Hypothalamus (tissue), 51 donors: ENCODE measurements at regions not wholly inside any gene's neighbourhood (a gene's known extent, or its start where the extent isn't known, plus 50 kb on each side); places are given as distances from the start of the nearest gene placed in this dataset.

Experiments
- DNase-seq, 51 donors: peaks; one replicate each; lab custom pipeline; 2025; lab: John Stamatoyannopoulos, UW

DNA sequence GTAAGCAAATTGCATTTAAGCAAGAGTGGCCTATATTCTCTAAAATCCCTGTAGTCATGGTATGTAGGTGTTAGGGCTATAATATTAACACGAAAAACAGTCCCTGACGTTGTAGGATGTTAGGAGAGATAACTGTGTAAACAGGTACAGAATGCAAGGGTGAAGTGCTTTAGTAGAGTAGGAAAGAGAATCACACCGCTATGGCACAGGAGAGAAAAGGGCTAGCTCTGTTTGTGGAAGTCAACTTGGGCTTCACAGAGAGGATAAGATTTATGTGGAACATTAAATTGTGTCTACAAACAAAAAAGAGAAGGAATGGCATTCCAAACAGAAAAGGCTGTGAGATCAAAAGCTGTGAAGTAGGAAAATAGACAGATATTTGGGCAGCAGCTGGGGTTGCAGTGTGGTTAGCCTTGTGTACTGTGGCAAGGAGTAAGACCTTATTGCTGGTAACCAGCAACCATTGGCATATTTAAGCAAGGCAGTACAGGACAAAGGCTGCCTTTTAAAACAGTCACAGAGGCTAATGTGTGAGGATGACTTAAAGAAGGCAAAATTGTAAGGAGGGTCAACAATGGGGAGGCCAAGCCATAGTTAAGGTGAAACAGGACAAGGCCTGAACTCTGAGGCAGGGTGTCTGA is 337.5 kb upstream of the ADAMTSL1 start:
- no peak for DNase-seq

DNA sequence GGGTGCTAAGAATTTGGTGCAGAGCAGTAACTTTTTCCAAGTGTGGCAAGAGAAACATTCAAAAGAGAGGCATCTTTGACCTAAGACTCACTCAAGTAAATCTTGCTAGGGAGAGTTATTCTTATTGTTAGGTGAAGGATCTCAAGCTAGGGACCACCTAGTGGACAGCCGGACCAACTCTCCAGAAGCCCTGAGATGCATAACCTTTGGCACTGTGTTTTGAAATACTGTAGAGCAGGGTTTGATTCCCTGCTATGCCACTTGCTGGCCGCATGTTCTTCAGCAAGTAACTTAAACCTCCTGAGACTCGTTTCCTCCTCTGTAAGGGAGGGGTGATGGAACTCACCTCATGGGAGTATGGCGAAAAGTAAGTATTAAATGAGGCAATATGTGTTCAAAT is 336.1 kb upstream of the ADAMTSL1 start:
- DNase-seq, result no peak

DNA sequence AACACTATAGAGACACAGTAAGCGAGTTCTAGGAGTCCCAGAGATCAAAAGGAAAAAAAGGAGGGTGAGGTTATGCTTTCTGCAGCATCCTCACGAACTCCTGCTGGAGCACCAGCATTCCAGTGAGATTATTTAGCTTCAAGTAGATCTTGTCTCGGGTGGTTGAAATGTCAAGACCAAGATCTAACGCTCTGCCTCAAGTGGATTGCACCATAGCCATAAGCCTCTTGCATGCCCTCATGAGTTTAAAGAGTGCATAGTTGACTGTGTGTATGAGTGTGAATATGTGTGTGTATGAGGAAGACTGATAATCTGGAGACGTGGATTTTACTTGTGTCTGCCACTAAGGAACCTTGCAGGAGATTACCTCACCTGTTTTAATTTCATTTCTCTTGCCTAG is 335.3 kb upstream of the ADAMTSL1 start:
- no peak for DNase-seq

DNA sequence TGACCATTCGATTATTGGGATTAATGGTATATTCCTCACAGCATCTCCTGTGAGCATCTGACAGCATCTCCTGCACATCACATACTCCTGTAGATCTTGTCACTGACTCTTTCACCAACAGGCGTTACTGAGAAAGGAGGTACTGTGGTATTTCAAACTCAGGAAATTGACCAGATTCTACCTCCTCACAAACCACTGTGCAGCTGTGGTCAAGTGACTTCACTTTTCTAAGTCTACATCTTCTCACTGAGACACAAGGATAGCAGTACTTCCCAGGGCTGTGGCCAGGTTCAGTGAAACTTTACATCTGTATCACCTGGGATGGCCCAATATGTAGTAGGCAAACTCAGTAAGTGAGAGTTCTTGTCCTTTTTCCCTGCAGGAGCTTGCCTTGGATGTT is 332.3 kb upstream of the ADAMTSL1 start:
- no peak for DNase-seq

DNA sequence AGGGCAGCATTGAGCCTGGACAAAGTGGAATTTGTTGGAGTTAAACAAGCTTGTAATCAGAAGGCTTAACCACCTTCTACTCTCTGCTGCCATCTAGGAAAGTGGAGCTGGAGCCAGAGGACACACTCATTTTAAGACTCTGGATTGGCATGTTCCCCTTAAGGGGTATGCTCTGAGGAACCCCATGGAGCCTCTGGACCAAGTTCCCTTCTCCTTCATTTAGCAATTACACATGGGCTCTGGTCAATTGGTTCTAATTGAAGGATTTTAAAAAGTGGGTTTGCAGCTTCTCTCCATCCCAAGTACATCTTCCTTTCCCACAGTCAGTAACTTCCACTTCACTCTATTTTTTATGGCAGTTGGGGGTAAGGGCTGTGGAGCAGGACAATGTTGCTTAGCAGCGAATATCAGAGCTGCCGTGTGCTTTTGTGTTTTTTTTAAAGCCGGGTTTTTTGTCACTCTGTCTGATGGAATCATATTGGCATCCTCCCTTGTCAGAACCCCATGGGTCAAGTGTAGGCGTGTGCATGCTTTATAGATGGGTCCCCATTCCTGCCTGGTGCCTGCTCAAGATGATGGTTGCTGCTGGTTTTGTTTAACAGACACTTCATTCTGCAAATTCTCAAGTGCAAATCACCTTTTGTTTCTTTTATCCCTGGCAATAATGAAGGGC is 330.7 kb upstream of the ADAMTSL1 start:
- no peak for DNase-seq

DNA sequence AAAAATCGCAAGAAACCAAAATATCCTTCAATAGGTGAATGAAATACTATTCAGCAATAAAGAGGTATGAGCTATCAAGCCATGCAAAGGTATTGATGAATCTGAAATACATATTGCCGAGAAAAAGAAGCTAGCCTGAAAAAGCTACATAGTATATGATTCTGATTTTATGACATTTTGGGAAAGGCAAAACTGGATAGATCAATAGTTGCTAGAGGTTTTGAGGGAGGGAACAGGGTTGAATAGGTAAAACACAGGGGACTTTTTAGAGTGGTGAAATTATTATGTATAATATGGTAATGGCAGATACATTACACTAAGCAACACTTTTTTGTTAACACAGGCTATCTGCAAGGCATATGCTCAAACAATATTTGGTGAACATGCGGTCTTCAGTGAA is 327.6 kb upstream of the ADAMTSL1 start:
- DNase-seq, result no peak

DNA sequence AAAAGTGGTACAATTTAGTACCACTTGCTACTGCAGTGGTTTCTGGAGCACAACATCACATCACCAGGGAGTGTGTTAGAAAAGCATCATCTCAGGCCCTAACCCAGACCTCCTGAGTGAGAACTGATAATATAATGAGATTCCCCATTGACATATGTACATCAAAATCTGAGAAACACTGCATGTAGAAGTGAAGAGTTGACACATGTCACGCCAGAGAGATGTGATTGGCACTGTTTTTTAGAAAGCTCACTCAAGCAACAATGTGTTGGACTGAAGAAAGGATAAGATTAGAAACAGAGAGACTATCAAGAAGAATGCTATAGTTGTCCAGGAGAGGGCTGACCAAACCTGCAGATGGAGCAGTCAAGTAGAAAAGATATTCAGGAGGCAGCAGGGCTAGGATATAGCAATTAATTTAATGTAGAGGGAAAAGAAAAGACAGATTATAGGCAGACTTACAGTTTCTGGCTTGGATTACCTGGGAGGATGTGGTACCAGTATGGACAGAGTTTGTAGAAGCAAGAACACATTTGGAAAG is 324.4 kb upstream of the ADAMTSL1 start:
- DNase-seq, result no peak

DNA sequence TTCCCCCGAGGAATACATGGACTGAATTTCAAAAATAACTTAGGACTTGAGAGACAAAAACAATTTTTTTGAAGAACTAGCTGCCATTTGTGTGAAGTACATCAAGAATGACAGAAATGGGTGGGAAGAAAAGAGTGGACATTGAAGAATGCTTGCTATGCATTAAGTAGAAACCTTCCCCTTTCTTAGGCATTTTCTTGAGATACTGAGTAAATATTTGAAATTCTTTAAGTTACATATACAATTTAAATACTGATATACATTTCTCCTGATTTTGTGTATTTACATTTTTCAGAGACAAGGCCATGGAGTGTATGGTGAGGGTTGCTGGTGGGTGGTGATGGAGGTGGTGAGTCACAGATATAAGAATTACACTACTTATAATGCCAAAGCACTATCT is 319.3 kb upstream of the ADAMTSL1 start:
- no peak for DNase-seq

DNA sequence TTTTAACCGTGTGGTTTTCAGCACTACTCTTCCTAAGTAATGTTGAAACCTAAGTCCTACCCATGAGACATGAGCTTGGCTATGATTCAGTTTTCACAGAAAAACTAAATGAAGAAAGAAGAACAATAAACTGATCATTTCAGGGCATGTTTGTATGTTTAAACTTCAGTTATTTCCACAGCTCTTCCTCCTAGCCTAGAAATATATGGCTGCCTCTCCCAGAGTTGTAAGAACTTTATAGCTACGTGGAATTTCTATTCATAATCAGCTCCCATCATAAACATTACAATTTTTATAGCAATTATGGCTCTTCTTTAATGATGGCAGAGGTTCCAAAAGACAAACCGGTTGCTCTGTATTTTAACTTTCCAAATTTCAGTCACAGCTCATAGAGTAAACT is 314.7 kb upstream of the ADAMTSL1 start:
- DNase-seq, result no peak

DNA sequence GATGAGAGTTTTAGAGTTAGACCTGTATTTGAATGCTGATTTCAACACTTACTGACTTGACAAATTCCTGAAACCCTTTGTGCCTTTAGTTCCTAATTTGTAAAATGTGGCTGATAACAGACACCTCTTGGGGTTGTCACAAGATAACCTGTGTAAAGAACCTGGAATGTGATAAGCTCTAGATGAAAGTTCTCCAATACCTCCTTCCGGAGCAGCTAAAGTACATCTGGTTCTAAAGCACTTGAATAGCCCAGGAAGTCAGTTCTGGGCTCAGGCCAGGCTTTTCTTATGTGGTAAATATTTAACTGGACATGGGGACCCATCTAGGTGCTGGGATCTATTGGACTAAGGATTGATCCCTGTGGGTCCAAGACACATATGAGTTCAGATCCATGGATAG is 310.8 kb upstream of the ADAMTSL1 start:
- no peak for DNase-seq

DNA sequence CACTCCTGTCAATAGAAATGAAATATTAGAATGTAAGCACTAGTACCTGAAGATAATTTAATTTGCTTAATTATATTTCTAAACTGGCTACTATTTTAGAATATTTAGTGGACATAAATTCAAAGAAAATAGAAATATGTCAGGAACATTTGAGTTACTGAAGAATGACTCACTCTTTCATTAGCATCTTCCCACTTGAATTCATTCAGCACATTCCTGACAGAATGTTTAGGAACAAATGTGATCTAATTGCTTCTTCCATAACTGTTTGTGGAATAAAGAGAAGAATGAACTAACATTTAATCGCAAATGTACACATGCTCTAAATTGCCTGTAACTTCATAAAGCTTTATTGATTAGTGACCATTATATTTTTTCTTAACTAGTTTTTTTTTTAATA is 306.2 kb upstream of the ADAMTSL1 start:
- DNase-seq, result no peak

DNA sequence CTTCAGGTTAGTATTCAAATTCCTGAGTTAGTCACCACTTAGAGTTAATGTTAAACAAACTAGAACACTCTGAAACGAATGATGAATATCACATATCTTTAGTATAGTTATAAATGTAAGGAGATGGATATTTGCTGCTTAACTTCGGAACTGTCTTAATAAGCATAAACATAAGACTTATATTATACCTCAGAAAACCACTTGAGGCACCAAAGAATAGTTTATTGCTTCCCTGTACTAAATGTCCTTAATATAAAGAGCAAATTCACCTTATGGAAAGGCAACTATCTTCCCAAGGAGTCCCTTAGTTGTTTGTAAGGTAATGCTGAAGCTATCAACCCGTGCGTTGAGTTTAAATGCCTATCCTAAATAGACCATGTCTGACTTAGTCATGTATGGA is 300.0 kb upstream of the ADAMTSL1 start:
- no peak for DNase-seq

DNA sequence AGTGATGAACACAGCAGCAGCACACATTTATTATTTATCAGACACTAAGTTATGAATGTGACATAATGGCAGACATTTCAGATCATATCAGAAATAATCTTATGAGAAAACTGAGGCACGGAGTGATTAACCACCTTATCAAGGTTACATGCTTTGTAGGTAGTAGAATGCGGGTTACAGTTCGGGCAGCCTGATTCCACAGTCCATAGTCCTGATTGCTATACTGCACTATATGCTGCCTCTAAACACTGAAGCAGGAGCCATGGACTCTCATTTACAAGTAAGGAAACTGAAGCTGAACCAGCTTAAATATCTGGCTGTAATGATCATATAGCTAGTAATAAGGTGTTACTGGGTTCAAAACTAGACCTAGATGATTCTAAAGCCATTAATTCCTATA is 291.3 kb upstream of the ADAMTSL1 start:
- DNase-seq, result no peak

DNA sequence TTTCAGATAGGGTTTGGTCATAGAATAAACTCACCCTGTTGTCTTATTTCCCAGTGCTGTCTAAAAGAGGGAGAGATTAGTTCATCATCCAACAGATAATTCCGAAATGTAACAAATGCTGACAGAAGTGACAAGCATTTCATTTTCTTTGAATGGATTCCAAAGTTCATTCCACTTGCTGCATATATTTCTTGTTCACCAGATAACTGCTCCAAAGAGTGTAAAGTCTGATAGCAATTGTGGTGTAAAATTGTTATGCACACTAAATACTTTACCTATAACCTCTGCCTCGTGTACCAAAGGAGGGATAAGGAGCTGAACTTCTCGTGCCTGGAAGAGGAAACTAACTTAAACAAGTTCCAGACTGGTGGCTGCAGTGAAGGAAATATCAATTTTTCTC is 290.0 kb upstream of the ADAMTSL1 start:
- no peak for DNase-seq

DNA sequence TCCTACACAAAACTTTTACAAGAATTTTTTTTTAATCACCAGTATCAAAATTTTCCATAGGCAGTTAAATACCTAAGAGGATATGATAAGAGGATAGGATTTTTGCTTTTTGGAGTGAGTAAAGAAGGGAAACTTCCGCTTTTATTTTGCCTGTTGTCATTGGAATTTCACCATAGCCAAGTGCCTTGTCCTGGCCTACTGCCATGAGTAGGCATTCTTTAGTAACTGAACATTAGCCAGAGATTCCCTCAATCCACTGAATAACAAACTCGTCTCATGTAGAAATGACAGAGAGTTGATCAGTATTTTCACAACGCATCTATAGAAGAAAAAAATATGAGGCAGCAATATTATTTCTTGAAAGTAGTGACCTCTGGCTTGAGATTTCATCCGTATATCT is 289.6 kb upstream of the ADAMTSL1 start:
- no peak for DNase-seq

DNA sequence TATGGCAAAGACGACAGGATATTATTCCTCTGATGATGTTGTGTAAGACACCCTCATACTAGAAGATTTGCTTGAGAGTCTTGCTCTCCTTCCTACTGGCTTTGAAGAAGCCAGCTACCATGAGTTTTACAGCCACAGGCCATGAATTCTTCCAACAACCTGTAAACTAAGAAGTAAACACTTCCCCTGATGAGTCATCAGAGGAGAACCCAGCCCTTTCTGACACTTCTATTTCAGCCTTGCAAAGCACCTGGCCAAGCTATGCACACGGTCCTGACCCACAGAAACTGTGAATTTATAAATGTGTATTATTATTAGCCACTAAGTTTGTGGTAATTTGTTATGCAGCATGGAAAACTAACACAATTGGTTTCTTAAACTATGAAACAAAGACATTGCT is 288.8 kb upstream of the ADAMTSL1 start:
- no peak for DNase-seq

DNA sequence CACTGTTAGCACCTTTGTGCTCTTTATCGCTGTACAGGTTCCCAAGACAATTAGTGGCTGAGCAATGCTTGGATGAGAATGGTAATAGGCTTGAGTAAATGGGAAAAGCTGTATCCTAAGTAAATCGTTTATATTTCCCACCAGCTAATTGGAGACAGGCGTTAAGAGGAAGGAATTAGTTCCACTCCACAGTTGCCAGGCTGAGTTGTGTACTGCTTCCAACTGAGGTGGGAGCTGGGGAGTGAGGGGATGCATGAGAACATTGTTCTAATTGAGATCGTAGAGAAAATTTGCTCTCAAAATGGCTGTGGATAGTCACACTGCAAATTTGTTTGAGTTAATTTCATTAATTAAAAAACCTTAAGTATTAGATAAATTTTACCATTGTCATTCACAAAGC is 285.0 kb upstream of the ADAMTSL1 start:
- no peak for DNase-seq

DNA sequence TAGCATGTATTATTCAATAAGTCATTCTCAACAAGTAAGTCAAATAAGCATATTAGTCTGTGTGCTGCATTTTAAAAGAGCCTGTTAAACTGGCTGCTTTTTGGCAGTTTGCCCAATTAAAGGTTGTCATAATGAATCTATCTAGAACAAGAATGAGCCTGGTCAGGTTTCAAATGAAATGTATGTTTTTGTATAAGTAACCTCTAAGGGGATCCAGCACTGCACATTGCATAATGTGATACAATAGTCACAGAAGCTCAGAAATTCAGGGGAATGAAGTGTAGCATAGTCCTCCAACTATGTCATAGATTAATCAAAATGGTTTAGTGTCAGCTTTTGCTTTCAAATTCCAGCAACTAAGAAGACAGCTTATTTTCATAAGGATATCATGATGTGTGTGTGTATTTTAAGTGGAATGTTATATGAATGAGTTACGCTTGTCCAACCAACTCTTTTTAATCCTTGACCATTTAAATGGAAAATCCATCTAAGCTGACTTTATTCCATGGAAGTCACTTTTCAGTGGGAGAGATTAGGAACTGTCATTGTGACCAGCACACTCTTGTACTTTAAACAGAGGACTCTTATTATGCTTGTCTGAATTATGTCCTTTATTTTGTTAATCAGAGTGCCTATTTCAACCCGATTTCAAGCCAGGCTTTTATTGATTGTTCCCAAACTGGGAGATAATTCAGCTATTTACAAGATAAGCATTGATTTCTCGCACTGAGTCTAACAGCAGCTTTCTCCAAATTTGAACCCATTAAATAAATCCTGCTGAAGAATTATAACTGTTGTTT is 283.9 kb upstream of the ADAMTSL1 start:
- DNase-seq, result no peak

DNA sequence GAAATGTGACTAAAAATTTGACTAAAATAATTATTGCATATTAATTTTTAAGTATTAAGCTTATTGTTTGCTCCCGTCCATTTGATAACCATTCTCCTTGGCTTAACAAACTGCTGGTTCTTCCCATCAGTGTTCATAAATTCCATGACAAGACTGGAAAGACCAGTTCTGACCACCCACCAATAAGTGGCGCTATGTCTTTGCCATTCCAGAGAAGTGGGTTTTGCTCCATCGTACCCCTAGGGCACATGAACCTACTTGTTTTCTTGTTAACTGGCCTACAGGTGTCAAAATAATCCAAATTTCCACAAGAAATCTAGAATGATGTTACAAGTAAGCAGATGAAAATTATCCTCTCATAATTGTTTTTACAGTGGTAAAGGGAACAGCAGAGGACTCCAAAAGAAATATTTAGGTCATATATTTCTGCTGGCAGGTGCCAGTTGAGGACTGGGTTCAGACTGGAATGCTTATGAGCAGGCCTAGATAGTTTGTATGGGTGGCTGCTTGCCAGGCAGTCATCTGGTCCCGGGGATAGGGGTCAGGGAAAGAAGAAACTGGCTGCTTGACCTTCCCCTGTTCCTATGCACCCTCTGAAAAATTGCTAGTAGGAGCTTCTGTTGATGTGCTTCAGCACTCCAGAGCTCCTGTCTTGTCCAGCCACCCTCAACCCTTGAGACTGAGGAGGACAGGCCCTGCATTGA is 283.1 kb upstream of the ADAMTSL1 start:
- no peak for DNase-seq

DNA sequence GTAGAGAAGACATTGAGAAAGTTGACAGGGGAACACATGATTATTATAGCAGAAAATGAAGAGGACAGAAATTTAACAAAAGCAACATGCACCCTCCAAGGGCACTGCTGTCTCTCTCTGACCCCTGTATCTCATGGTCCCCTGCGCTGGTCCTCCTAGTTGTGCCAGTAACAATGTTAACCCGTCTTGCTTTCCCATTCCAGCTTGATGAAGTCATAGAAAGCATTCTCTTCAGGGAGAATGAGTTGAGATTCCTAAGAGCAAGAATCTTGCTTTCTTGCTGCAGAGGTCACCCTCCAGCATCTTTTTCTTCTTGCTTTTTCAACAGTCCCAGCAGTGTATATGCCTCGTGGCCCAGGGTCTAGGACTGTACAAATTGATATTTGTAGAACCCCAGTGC is 279.6 kb upstream of the ADAMTSL1 start:
- DNase-seq, result no peak

DNA sequence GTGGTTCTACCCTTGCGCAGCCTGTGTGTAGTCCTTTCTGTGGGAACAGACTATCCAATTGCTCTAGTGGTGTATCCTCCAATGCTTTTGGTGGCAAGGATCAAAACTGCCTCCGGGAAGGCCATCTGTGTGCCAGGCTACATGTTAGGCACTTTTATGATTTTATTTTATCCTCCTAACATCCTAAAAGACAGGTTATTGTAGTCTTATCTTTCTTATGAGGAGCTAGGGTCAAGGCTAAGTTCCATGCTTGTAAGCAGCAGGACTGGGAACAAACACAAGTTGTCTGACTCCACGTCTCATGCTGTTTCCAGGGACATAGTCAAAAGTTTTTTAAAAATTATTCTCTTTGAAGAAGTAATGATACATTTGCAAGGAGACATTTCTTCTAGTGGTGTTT is 278.7 kb upstream of the ADAMTSL1 start:
- DNase-seq, result no peak
